Aorta (tissue), 5 donors: ENCODE measurements at regions not wholly inside any gene's neighbourhood (a gene's known extent, or its start where the extent isn't known, plus 50 kb on each side); places are given as distances from the start of the nearest gene placed in this dataset.

ENCODE experiments used
- ATAC-seq: fragments of 200-7000 bp; cut with Tn5 transposase; one replicate; pipeline ENCODE4 v1.9.1; 2022; ENCODE audit warnings: moderate library complexity; ENCODE audit not compliant: low FRiP score
- DNase-seq, 2 donors: peaks; one replicate each; pipeline ENCODE4 v3.0.0-alpha.2; 2020
- H3K27ac ChIP-seq, 2 donors: one replicate each; pipeline ENCODE4 v1.5.1; 2013; ENCODE audit warnings: low read length in 2 of 2, mild to moderate bottlenecking in 2 of 2, moderate library complexity in 2 of 2, control low read depth in 1 of 2, inconsistent platforms in 1 of 2, low read depth in 1 of 2
- H3K27me3 ChIP-seq, 2 donors: one replicate each; pipeline ENCODE4 v1.6.1; 2013; ENCODE audit warnings: control low read depth in 1 of 2, low read length in 1 of 2, mild to moderate bottlenecking in 1 of 2, moderate library complexity in 1 of 2; ENCODE audit not compliant: insufficient read depth in 2 of 2, control insufficient read depth in 1 of 2
- H3K36me3 ChIP-seq, 2 donors: one replicate each; pipeline ENCODE4 v1.6.1; 2013; ENCODE audit warnings: control low read depth in 1 of 2, low read length in 1 of 2, mild to moderate bottlenecking in 1 of 2; ENCODE audit not compliant: insufficient read depth in 2 of 2, control insufficient read depth in 1 of 2
- H3K4me1 ChIP-seq, 2 donors: one replicate each; pipeline ENCODE4 v1.6.1; 2013; ENCODE audit warnings: low read length in 2 of 2, control low read depth in 1 of 2, mild to moderate bottlenecking in 1 of 2, moderate library complexity in 1 of 2; ENCODE audit not compliant: insufficient read depth in 2 of 2, control insufficient read depth in 1 of 2
- H3K4me3 ChIP-seq, 2 donors: one replicate each; pipeline ENCODE4 v1.5.1; 2013; ENCODE audit warnings: low read length in 2 of 2, control low read depth in 1 of 2, mild to moderate bottlenecking in 1 of 2
- H3K9me3 ChIP-seq: one replicate; pipeline ENCODE4 v1.6.1; 2013; ENCODE audit warnings: mild to moderate bottlenecking, low read length; ENCODE audit not compliant: control insufficient read depth
- WGBS, 2 donors: extraction: QIAGEN DNeasy Blood & Tissue Kit; methylation state at CpG; one replicate each; pipeline ENCODE4 v1.1.7; 2013; 5-methylcytosine and 5-hydroxymethylcytosine counted together
- intact Hi-C, 2 donors: fragments of 100-400 bp; cut with DNase I; formaldehyde crosslinking; loops; one replicate each; pipeline versions ENCODE4 v1.14.2 to v1.15.0; 2022
- donor health status: healthy with polysubstance abuse.
- donor health status: Bipolar disorder and iron deficiency.
- donor health status: DM: no; HTN: no; CAD: no.
- donor health status: DM: no; HTN: no; CAD: no.
- donor health status: DM: yes; HTN: yes; CAD: no.

DNA sequence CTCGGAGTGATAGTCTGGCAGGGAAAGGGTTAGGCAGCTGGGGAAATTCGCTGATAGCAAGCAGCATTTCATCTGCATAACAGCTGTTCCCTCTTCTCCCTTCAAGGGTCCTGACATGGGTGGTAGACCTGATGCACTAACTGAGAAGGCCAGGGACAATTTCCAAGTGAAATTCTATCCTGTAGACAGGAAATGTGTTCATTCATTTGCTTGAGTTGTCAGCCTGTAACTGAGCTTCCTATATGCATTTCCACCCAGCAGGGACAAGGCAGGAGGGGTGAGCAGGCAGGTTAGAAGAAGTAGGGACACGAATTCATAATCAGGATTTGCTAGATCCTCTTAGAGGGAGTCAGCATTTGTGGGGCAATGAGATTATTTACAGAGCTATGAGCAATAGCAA is 154.3 kb upstream of the NCAM1 start:
- intact Hi-C loops: no loop called here
- Histone ChIP-seq H3K4me1 (no peaks in the 10 kb centered on the region), H3K4me3 (no peak overlapping the region), H3K27ac (no peak overlapping the region), H3K36me3 (no peaks in the 10 kb centered on the region), H3K27me3 (no peaks in the 10 kb centered on the region), H3K9me3 (peaks cover 2% of the 10 kb centered on the region)
- 61% methylated on average over 3 of the region's 3 CpGs for WGBS, 2 donors
- ATAC-seq: no peak
- no peak for DNase-seq

DNA sequence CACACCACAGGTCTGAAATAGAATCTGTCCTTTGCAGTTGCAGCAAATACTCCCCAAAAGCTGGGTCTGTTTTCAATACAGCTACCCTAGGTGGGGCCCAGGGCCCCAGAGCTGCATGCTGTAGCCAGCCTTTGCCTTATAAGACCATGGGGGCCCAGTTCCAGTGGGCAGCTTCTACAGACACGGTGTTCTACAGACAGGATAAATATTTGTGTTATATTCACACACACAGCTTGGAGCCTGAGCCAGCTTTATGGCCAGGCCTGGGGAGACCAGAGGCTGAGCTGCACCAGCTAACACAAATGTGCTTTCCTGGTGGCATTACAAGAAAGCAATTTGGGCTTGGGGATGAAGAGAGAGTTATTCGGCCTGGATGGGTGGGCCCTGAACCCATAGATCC is 151.8 kb upstream of the NCAM1 start:
- ATAC-seq: no peak
- WGBS, 2 donors: 8 to 19% methylated on average over 2 of the region's 2 CpGs
- H3K27ac ChIP-seq: no peak overlapping the region
- DNase-seq: no peak
- no peaks in the 10 kb centered on the region for H3K4me1 ChIP-seq
- H3K9me3 ChIP-seq: peaks cover 2% of the 10 kb centered on the region
- no peak overlapping the region for H3K4me3 ChIP-seq
- H3K27me3 ChIP-seq: no peaks in the 10 kb centered on the region
- no peaks in the 10 kb centered on the region for H3K36me3 ChIP-seq
- intact Hi-C loops: no loop called here

DNA sequence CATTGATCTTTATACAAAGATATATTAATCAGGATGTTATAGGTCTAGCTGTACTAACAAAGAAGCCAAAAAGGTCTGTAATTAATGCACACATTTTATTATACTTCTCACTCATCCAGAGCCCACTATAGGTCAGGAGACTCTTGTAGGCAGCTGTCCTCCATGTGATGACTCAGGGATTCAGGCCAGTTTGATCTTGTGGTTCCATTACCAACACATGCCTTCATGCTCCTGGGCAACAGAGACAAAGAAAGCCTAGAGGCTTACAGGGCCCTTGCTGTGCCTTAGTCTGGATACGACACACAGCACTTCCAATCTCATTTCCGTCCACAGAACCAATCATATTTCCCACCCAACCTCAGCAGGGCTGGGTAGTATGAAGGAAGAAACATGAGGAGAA is 150.3 kb upstream of the NCAM1 start:
- no peak overlapping the region for H3K4me3 ChIP-seq
- intact Hi-C loops: no loop called here
- DNase-seq (no peak), ATAC-seq (no peak)
- no peaks in the 10 kb centered on the region for H3K27me3 ChIP-seq
- no peak overlapping the region for H3K27ac ChIP-seq
- no peaks in the 10 kb centered on the region for H3K36me3 ChIP-seq
- no peaks in the 10 kb centered on the region for H3K4me1 ChIP-seq
- H3K9me3 ChIP-seq: peaks cover 2% of the 10 kb centered on the region
- WGBS, 2 donors: 46 to 92% methylated on average over 2 of the region's 2 CpGs

DNA sequence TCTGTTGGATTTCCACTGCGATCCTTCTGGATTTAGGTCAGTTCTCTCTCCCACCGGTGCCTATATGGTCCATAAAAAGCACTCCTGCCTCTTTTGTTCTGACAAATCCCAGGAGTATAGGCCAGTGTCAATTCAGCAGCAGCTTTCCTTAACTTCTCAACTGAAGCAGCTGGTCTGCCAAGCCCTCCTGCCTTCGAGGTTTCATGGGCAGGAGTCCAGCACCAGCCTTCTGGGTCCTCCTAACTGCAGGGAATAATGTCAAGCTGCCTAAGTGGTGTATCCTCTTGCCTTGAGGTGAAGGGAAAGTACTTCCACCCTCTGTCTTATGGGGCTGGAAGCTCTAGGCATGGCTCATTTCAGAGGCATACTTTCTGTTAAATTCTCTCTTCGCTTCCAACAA is 149.4 kb upstream of the NCAM1 start:
- WGBS, 2 donors: 65 to 66% methylated on average over 4 of the region's 4 CpGs
- Histone ChIP-seq H3K36me3 (no peaks in the 10 kb centered on the region), H3K27me3 (no peaks in the 10 kb centered on the region), H3K4me1 (no peaks in the 10 kb centered on the region), H3K27ac (no peak overlapping the region), H3K4me3 (no peak overlapping the region), H3K9me3 (peaks cover 2% of the 10 kb centered on the region)
- DNase-seq (no peak), ATAC-seq (no peak)
- intact Hi-C loops: no loop called here

DNA sequence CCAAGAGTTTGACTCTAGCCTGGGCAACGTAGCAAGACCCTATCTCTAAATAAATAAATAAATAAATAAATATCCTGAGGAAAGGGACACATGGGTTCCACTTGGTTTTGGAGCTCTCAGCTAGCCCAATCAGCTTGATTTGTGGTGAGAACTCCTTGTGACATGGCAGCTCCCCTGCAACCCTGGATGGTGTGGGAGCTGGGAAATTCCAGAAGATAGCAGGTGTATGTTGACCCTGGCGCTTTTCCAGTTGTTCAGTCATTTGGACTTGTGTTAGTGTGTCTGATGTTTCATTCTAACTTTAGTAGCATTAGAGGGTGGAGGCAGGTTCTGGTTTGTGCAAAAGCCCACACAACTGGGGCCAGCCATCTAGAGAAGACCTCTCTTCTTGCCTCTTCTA is 148.5 kb upstream of the NCAM1 start:
- intact Hi-C loops: no loop called here

DNA sequence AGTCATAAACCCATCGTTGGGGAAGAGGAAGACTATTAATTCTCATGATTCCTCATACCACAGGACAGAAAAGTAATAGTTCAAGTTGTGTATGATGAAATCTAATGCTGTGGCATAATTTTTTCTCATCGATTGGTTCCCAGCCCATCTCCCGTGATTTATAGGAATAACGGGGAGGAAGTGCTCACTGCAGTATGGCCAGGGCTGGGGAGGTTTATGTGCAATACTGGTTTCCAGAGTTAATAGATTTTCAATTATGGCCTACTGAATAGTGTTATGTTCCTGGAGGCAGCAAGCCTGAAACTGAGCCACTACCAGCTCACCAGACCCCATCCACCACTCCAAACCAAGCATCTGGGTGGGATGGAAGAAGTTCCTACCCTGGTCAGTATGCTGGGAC is 147.1 kb upstream of the NCAM1 start:
- no peak overlapping the region for H3K4me3 ChIP-seq
- H3K27me3 ChIP-seq: no peaks in the 10 kb centered on the region
- ATAC-seq (no peak), DNase-seq (no peak)
- H3K9me3 ChIP-seq: peaks cover 2% of the 10 kb centered on the region
- no peaks in the 10 kb centered on the region for H3K36me3 ChIP-seq
- intact Hi-C loops: no loop called here
- 91 to 97% methylated on average over 4 of the region's 4 CpGs for WGBS, 2 donors
- H3K4me1 ChIP-seq: no peaks in the 10 kb centered on the region
- no peak overlapping the region for H3K27ac ChIP-seq

More for the DNA sequence above, 148.5 kb upstream of the NCAM1 start:
- Histone ChIP-seq H3K27ac (no peak overlapping the region), H3K4me1 (no peaks in the 10 kb centered on the region), H3K36me3 (no peaks in the 10 kb centered on the region), H3K4me3 (no peak overlapping the region), H3K9me3 (peaks cover 2% of the 10 kb centered on the region), H3K27me3 (no peaks in the 10 kb centered on the region)
- ATAC-seq (no peak), DNase-seq (no peak)
- WGBS, 2 donors: 33 to 41% methylated on average over 2 of the region's 2 CpGs

DNA sequence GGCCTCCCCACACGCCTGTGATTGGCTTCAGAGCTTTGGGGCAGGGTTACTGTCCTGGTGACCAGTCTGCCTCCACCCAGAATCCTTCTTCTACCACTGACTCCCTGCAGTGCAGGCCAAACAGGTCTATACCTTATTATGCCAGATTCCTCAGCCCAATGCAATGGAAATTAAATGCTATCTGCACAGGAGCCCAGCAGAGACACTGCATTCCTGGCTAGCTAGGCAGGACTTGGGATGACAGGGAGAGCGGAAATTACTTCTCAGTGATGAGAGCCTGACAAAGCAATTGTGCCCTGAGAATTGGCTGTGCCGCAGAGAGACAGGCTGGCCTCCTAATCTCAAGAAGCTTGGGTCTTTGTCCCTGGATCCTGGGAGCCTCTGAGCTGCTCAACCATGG is 143.8 kb upstream of the NCAM1 start:
- intact Hi-C loops: no loop called here

DNA sequence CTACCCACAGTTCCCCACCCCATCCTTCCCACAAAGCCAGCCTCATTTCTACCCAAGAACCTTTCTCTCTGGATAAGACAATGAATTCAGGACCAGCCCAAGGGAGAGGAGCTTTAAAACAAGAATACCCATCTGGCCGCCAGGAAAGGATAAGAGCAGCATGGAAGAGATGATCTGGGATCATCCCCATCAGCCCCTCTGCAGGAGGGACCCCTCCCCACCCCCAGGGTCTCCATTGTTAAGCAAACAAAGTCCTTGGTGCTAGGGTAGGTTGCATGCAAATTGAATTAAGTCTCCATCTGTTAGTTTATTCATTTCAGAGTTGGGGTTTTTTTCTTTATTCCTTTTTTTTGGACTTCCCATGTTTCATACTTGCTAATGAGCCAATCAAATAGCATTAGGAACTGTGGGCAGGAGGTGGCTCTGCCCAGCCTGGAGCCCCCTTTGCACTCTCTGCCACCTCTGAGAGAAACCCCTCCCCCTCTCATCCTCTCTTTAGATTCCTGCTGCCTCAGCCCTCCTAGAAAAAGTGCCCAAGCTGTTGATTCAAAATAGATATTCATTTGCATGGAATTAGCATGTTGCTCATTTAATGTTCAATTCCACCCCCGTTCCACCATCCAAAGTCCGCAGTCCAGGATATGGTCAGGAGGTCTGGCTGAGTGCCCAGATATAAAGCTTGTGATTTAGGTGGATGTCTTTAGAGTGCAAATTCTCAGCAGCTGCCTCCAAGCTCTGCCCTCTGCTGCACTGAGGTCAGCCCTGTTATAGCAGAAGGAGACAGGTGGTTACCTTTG is 138.5 kb upstream of the NCAM1 start:
- intact Hi-C loops: no loop called here
- Histone ChIP-seq H3K4me1 (peaks cover 0 to 2% of the 10 kb centered on the region in 2 donors), H3K27ac (no peak overlapping the region), H3K36me3 (no peaks in the 10 kb centered on the region), H3K27me3 (no peaks in the 10 kb centered on the region), H3K4me3 (no peak overlapping the region), H3K9me3 (no peaks in the 10 kb centered on the region)
- 36 to 42% methylated on average over 3 of the region's 3 CpGs for WGBS, 2 donors
- DNase-seq: no peak
- no peak for ATAC-seq

More for the DNA sequence above, 143.8 kb upstream of the NCAM1 start:
- H3K9me3 ChIP-seq: no peaks in the 10 kb centered on the region
- H3K27me3 ChIP-seq: no peaks in the 10 kb centered on the region
- 91 to 93% methylated on average over 3 of the region's 3 CpGs for WGBS, 2 donors
- H3K4me3 ChIP-seq: no peak overlapping the region
- H3K27ac ChIP-seq: no peak overlapping the region
- no peaks in the 10 kb centered on the region for H3K36me3 ChIP-seq
- DNase-seq (no peak), ATAC-seq (no peak)
- H3K4me1 ChIP-seq: peaks cover 0 to 2% of the 10 kb centered on the region in 2 donors

DNA sequence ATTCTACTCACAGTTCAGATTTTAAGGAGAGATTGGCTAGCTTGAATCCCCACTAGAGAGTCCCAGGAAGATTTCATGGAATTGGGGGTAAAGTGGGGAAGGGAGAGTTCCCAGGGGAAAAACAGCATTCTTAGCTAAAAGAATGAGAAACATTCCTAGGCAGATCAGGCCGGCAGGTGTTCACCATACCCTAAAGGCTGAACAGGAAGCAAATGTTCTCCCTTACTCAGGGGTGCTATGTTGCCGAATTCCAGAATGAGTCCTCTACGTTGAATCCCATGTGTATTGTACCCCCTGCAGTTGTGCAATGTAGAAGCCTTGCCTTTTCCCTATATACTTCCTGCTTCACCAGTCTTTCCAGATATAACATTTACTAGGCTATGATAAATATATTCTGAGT is 135.2 kb upstream of the NCAM1 start:
- DNase-seq (no peak), ATAC-seq (no peak)
- H3K27me3 ChIP-seq: no peaks in the 10 kb centered on the region
- H3K36me3 ChIP-seq: no peaks in the 10 kb centered on the region
- H3K9me3 ChIP-seq: no peaks in the 10 kb centered on the region
- intact Hi-C loops: no loop called here
- H3K4me3 ChIP-seq: no peak overlapping the region
- H3K27ac ChIP-seq: no peak overlapping the region
- 75 to 78% methylated on average over 3 of the region's 3 CpGs for WGBS, 2 donors
- H3K4me1 ChIP-seq: peaks cover 0 to 2% of the 10 kb centered on the region in 2 donors
